GM18951 (cell line): ENCODE measurements at regions not wholly inside any gene's neighbourhood (a gene's known extent, or its start where the extent isn't known, plus 50 kb on each side); places are given as distances from the start of the nearest gene placed in this dataset.
"Not testable (repeated sequence)": the region's sequence is repeated elsewhere in the genome, so short reads cannot be mapped to it uniquely, and the experiment has no call there.

Experiments
- POLR2A ChIP-seq: IDR thresholded peaks from 4 replicates; pipeline ENCODE4 v1.6.1; 2011; ENCODE audit warnings: mild to moderate bottlenecking; ENCODE audit not compliant: insufficient read length, insufficient read depth; ENCODE audit errors: extremely low read depth
- in situ Hi-C: fragments of 300-500 bp; cut with MboI; formaldehyde crosslinking; loops from one replicate; pipeline ENCODE4 v1.12.0; 2022; ENCODE audit warnings: low sequenced_read_pairs, mixed read lengths, inconsistent platforms; ENCODE audit not compliant: unreplicated experiment

- no peak for TF ChIP-seq POLR2A
- in situ Hi-C loops = no loop called here
Observed at GRCh38 chr10:60549686-60550085, 160.0 kb upstream of the ANK3 start.

GRCh38 chr10:60542657-60543056 lies 153.0 kb upstream of the ANK3 start:
- in situ Hi-C loops = no loop called here
- TF ChIP-seq POLR2A = no peak

DNA sequence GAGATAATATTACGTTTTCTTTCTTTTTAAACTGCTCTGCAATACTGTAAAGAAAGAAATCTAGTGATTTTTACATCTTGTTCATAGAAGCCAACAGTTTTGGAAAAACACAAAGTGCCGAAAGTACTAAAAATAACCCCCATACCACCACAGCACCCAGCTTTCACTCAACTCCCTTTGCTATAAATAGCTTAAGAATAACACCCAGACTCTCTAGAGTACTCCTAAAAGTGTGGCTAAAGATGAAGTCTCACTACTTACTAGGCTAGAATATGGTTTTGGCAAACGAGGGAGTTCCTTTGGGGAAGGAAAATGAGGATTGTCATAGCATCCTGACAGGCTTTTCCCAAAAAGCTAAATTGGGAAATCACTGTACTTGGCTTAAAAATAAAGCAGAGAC lies 151.8 kb upstream of the ANK3 start:
- TF ChIP-seq POLR2A = no peak
- in situ Hi-C loops = no loop called here

DNA sequence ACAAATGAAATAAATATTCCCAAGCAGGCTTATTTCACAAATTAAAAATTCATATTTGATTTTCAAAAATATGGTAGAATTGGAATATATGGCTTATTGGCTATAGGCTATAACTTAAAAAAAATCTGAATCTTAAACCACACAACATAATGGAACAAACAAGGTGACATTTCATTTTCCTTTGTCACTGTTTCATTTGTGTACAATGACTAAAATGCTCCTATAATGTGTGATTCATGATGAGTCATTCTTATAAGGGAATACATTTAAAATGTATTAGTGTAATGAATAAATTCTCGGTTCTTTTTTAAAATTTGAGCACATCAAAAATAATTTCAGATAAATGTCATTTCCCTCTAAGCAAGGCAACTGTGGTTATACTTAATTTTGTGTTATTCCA lies 148.0 kb upstream of the ANK3 start:
- in situ Hi-C loops = no loop called here
- no peak for TF ChIP-seq POLR2A

- no peak for TF ChIP-seq POLR2A
- in situ Hi-C loops = no loop called here
Observed at GRCh38 chr10:60536529-60537114, 146.9 kb upstream of the ANK3 start.

DNA sequence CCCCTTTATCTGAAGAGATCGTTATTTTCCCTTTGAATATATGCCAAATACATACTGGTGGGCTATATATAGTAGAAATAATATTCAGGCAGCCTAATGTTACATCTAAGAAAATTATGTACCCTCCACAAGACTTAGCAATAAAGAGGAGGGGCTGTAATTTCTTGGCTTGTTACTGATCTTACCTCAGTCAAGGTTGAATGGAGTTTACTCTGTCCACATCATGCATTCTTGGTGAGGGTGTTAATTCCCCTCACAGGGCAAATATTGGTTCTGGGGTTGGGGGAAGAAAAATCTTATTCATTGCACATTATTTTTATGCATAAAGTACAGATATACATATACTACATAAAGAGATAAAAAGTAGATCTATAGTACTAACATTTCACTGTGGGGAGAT lies 145.8 kb upstream of the ANK3 start:
- in situ Hi-C loops = no loop called here
- TF ChIP-seq POLR2A = no peak

- in situ Hi-C loops = no loop called here
- TF ChIP-seq POLR2A = no peak
Observed at GRCh38 chr10:60534761-60535389, 145.2 kb upstream of the ANK3 start.

GRCh38 chr10:60532696-60533468 lies 143.2 kb upstream of the ANK3 start:
- in situ Hi-C loops = no loop called here
- TF ChIP-seq POLR2A = no peak

- in situ Hi-C loops = no loop called here
Observed at GRCh38 chr10:60531006-60531405, 141.3 kb upstream of the ANK3 start.

GRCh38 chr10:60527676-60528075 lies 138.0 kb upstream of the ANK3 start:
- TF ChIP-seq POLR2A = no peak
- in situ Hi-C loops = no loop called here

More at GRCh38 chr10:60531006-60531405, 141.3 kb upstream of the ANK3 start:
- no peak for TF ChIP-seq POLR2A

GRCh38 chr10:60525716-60526585 lies 136.3 kb upstream of the ANK3 start:
- TF ChIP-seq POLR2A = no peak
- in situ Hi-C loops = no loop called here

GRCh38 chr10:60524541-60524940 lies 134.9 kb upstream of the ANK3 start:
- TF ChIP-seq POLR2A = no peak
- in situ Hi-C loops = no loop called here

- in situ Hi-C loops = not testable (repeated sequence)
Observed at GRCh38 chr10:60523371-60523770, 133.7 kb upstream of the ANK3 start.
